K562 (cell line): ENCODE measurements at regions not wholly inside any gene's neighbourhood (a gene's known extent, or its start where the extent isn't known, plus 50 kb on each side); places are given as distances from the start of the nearest gene placed in this dataset.
"Not testable (repeated sequence)": the region's sequence is repeated elsewhere in the genome, so short reads cannot be mapped to it uniquely, and the experiment has no call there.

Source experiments
- ATAC-seq: fragments of 200-7000 bp; cut with Tn5 transposase; 3 replicates; pipeline ENCODE4 v1.9.1; 2020; ENCODE audit warnings: moderate library complexity
- BruUV-seq: library from RNA; stranded (reverse); fragments of 400-500 nt; replicated peaks from 2 replicates; lab custom pipeline; 2021; lab: Mats Ljungman, UMichigan
- CTCF ChIA-PET: fragments of 300-600 bp; formaldehyde crosslinking; extraction: SDS; loops from one replicate; lab custom pipeline; 2021; ENCODE audit warnings: low intra/inter-chr PET ratio; lab: Yijun Ruan, JAX
- POLR2A ChIA-PET: fragments of 300-600, 350-650 bp; sonication (Branson Sonifier 250); formaldehyde crosslinking; extraction: SDS; loops from one replicate; lab custom pipeline; 2021; ENCODE audit warnings: antibody characterized with exemption, inconsistent platforms; lab: Yijun Ruan, JAX
- DNase-seq, 4 experiments: peaks; one replicate each; pipeline versions ENCODE4 v3.0.0 to v3.0.0-alpha.2; 2011 to 2018; ENCODE audit warnings: low spot score in 3 of 4, mixed read lengths in 3 of 4; ENCODE audit errors: extremely low read depth in 1 of 4
- FAIRE-seq: peaks from 2 replicates; lab custom pipeline; 2011; peaks lifted over from hg19 to GRCh38; lab: Jason Lieb, UNC
- H2AFZ ChIP-seq: 2 replicates; pipeline ENCODE4 v1.6.0; 2011; ENCODE audit warnings: low read depth, low read length, control low read depth, inconsistent platforms
- H3K27ac ChIP-seq: fragments of 200-600 bp; 3 replicates; pipeline ENCODE4 v1.8.0; 2011; ENCODE audit warnings: low read depth, mild to moderate bottlenecking, control low read depth, inconsistent platforms, low read length, moderate library complexity, mixed read lengths; ENCODE audit errors: extremely low read depth
- H3K27me3 ChIP-seq, 2 experiments: fragments of 300-600 bp in 1 of 2; 2 replicates in 1 of 2; 3 replicates in 1 of 2; pipeline versions ENCODE4 v1.6.0 to v1.8.0; 2011; ENCODE audit warnings: inconsistent platforms in 2 of 2, low read length in 2 of 2, mild to moderate bottlenecking in 1 of 2, mixed read lengths in 1 of 2, moderate library complexity in 1 of 2; ENCODE audit not compliant: control insufficient read depth in 2 of 2, insufficient read depth in 2 of 2
- H3K36me3 ChIP-seq: fragments of 300-600 bp; 3 replicates; pipeline ENCODE4 v1.8.0; 2011; ENCODE audit warnings: mild to moderate bottlenecking, low read length, inconsistent platforms; ENCODE audit not compliant: control insufficient read depth, insufficient read depth
- H3K4me1 ChIP-seq, 2 experiments: fragments of 200-600 bp in 1 of 2; replicated peaks in 1 of 2; 2 replicates in 1 of 2; 3 replicates in 1 of 2; pipeline versions ENCODE4 v1.5.1 to v1.8.0; 2011; ENCODE audit warnings: inconsistent platforms in 2 of 2, low read length in 2 of 2, mild to moderate bottlenecking in 1 of 2, mixed read lengths in 1 of 2, moderate library complexity in 1 of 2; ENCODE audit not compliant: control insufficient read depth in 2 of 2, insufficient read depth in 2 of 2
- H3K4me2 ChIP-seq: 2 replicates; pipeline ENCODE4 v1.6.1; 2011; ENCODE audit warnings: low read length, control low read depth, inconsistent platforms, mixed read lengths; ENCODE audit not compliant: insufficient read depth
- H3K4me3 ChIP-seq: fragments of 200-600 bp; sonication (generic), shearing (Covaris generic); 2 replicates; pipeline ENCODE4 v1.5.1; 2016; ENCODE audit warnings: control low read depth, inconsistent platforms
- H3K79me2 ChIP-seq: fragments of 200-600 bp; 3 replicates; pipeline ENCODE4 v1.8.0; 2011; ENCODE audit warnings: low read length, inconsistent platforms; ENCODE audit not compliant: control insufficient read depth, insufficient read depth
- H3K9ac ChIP-seq, 2 experiments: 2 replicates each; pipeline versions ENCODE4 v1.6.0 to v1.6.1; 2011; ENCODE audit warnings: low read depth in 2 of 2, low read length in 2 of 2, control low read depth in 1 of 2, inconsistent platforms in 1 of 2, mild to moderate bottlenecking in 1 of 2, mixed read lengths in 1 of 2; ENCODE audit not compliant: insufficient read depth in 1 of 2
- H3K9me1 ChIP-seq: one replicate; pipeline ENCODE4 v1.6.0; 2011; ENCODE audit warnings: inconsistent platforms, mild to moderate bottlenecking, low read length, moderate library complexity; ENCODE audit not compliant: control insufficient read depth, insufficient read depth
- H3K9me3 ChIP-seq: replicated peaks from 2 replicates; pipeline ENCODE4 v1.5.1; 2011; ENCODE audit warnings: low read depth, low read length, inconsistent platforms; ENCODE audit not compliant: control insufficient read depth, insufficient read depth
- H4K20me1 ChIP-seq: replicated peaks from 2 replicates; pipeline ENCODE4 v1.6.1; 2011; ENCODE audit warnings: low read length, inconsistent platforms, mixed read lengths; ENCODE audit not compliant: control insufficient read depth, insufficient read depth
- TFAM ChIP-seq: fragments of 250-450 bp; sonication (Bioruptor Pico); conservative IDR thresholded peaks from 2 replicates; pipeline ENCODE4 v1.5.0; 2021; ENCODE audit warnings: mild to moderate bottlenecking, moderate library complexity
- WGBS: fragments of 100-300 bp; shearing (Covaris generic); methylation state at CpG from one replicate; pipeline ENCODE4 v1.1.6; 2016; ENCODE audit warnings: low coverage, mixed read lengths; ENCODE audit not compliant: insufficient coverage; ENCODE audit errors: missing lambda C conversion rate; 5-methylcytosine and 5-hydroxymethylcytosine counted together
- in situ Hi-C: fragments of 300-500 bp; cut with MboI; formaldehyde crosslinking; loops from 4 replicates; pipeline ENCODE4 v1.15.0; 2018; ENCODE audit warnings: inconsistent platforms, mixed read lengths
- intact Hi-C: fragments of 100-400 bp; cut with micrococcal nuclease; formaldehyde crosslinking; loops from 2 replicates; pipeline ENCODE4 v1.14.2; 2022
- TF ChIP-seq, protein P1 (sequence below): IDR thresholded peaks from 2 replicates; pipeline ENCODE4 v1.6.1; 2012; ENCODE audit warnings: low read depth, low read length, improper control_type of control experiment, borderline replicate concordance

DNA sequence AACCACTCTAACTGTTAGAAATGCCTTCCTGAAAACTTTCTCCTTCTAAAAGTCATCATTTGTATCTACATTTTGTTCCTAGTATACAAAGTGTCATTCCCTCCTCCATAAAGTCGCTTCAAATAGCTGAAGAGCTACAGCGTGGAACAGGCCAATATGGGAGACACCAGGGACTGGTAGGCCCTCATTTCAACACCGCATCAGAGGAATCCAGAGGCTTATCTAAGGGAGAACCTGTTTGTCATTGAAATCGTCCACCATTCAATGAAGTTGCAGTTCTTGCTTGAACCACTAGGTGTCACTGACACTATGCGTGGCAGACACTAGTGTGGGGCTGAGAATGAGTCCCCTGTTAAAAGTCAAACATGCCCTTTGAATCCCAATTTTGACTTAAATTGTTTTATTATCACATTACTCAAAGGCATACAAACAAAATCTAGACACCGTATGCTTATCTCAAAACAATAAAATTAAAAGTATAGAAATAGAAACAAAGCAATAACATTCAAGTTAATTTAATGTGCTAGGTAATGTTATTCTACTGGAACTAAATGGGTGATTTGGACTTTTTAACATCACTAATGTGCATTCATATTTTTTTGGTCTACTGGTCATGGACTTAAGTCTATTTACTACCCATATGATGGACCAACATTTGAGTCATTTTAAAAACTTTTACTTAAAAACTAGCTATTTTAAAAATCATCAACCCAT, 182.3 kb downstream of the FCRL5 start (continued):
- TF ChIP-seq TFAM (CRISPR knock-in tag) = no peak
- TF ChIP-seq, protein P1, sequence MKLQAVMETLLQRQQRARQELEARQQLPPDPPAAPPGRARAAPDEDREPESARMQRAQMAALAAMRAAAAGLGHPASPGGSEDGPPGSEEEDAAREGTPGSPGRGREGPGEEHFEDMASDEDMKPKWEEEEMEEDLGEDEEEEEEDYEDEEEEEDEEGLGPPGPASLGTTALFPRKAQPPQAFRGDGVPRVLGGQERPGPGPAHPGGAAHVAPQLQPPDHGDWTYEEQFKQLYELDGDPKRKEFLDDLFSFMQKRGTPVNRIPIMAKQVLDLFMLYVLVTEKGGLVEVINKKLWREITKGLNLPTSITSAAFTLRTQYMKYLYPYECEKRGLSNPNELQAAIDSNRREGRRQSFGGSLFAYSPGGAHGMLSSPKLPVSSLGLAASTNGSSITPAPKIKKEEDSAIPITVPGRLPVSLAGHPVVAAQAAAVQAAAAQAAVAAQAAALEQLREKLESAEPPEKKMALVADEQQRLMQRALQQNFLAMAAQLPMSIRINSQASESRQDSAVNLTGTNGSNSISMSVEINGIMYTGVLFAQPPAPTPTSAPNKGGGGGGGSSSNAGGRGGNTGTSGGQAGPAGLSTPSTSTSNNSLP = peak; percentile 58; the same call in 1 of the 2 replicates

- DNase-seq, POLR2A ChIA-PET, H3K27me3 ChIP-seq, H3K36me3 ChIP-seq, H3K9ac ChIP-seq, H4K20me1 ChIP-seq, H3K4me2 ChIP-seq, H3K27ac ChIP-seq, H3K9me3 ChIP-seq, H3K9me1 ChIP-seq, FAIRE-seq, ATAC-seq, H3K4me3 ChIP-seq, H3K79me2 ChIP-seq, BruUV-seq: not testable (repeated sequence)
- Histone ChIP-seq H3K4me1 (peaks cover 13 to 54% of the 10 kb centered on the region in 2 experiments; a peak in 4 of 5 replicates), H2AFZ (peak overlapping the region; percentile 92; the same call in 1 of the 2 replicates)
- CTCF ChIA-PET = interaction anchor here (2.1 kb wide), 1 partner anchor 121 kb away, joined by 13 read pairs; no protein-coding TSS in a partner anchor
- WGBS = 38% methylated on average over 1 of the region's 1 CpG
- intact Hi-C loops (loop anchor here (5.0 kb wide), 1 partner anchor 57 kb away; no protein-coding TSS in a partner anchor), in situ Hi-C loops (loop anchor here (5.0 kb wide), 2 partner anchors 52 to 172 kb away; no protein-coding TSS in a partner anchor)
These were observed 183.4 kb downstream of the FCRL5 start for GRCh38 chr1:157368941-157369340.
